ENCODE measurements at regions not wholly inside any gene's neighbourhood (a gene's known extent, or its start where the extent isn't known, plus 50 kb on each side); places are given as distances from the start of the nearest gene placed in this dataset.
"Not testable (repeated sequence)": the region's sequence is repeated elsewhere in the genome, so short reads cannot be mapped to it uniquely, and the experiment has no call there.

- H4K20me1 ChIP-seq (ENCODE audit: control insufficient read depth, insufficient read depth); DNase-seq (ENCODE audit: low read depth, low spot score); H3K4me2 ChIP-seq (ENCODE audit: control insufficient read depth, insufficient read depth); H3K36me3 ChIP-seq (ENCODE audit: control insufficient read depth in 2 of 2, insufficient read depth in 2 of 2, low read length in 1 of 2); H3K4me1 ChIP-seq (ENCODE audit: control insufficient read depth, insufficient read depth, low read length); ATAC-seq; FAIRE-seq; H3K79me2 ChIP-seq (ENCODE audit: control insufficient read depth, insufficient read depth, low read length); H3K27me3 ChIP-seq (replicated peaks in 1 of 2; ENCODE audit: control insufficient read depth in 2 of 2, insufficient read depth in 2 of 2, low read length in 1 of 2); H3K27ac ChIP-seq (ENCODE audit: control insufficient read depth, insufficient read depth); POLR2A ChIA-PET; H3K4me3 ChIP-seq; H3K9ac ChIP-seq (ENCODE audit: control insufficient read depth, insufficient read depth, low read length); RAD21 ChIA-PET (ENCODE audit: unreplicated experiment); SMC1A ChIA-PET (ENCODE audit: uncharacterized antibody, unreplicated experiment); H2AFZ ChIP-seq (ENCODE audit: control insufficient read depth, low read depth, low read length); BruUV-seq (replicated peaks); H3K9me3 ChIP-seq (replicated peaks; ENCODE audit: control insufficient read depth, insufficient read depth, low read length): not testable (repeated sequence)
- intact Hi-C loops (cut with micrococcal nuclease; ENCODE audit: unreplicated experiment), result loop anchor here (10.0 kb wide), 1 partner anchor 78 kb away; no protein-coding TSS in a partner anchor
- in situ Hi-C loops (cut with MboI), result loop anchor here (5.0 kb wide), 2 partner anchors 125 to 235 kb away; no protein-coding TSS in a partner anchor
- CTCF ChIA-PET, result interaction anchor here (2.3 to 3.2 kb wide), 3 partner anchors 18 to 235 kb away, joined by 9 to 20 read pairs (median 13); no protein-coding TSS in a partner anchor
- 81% methylated on average over 14 of the region's 14 CpGs for WGBS (ENCODE audit: insufficient coverage, insufficient replicate concordance, low lambda C conversion rate, missing lambda C conversion rate)
Measured at GRCh38 chr2:113372258-113372834, 65.1 kb upstream of the ZNG1B start.

DNA sequence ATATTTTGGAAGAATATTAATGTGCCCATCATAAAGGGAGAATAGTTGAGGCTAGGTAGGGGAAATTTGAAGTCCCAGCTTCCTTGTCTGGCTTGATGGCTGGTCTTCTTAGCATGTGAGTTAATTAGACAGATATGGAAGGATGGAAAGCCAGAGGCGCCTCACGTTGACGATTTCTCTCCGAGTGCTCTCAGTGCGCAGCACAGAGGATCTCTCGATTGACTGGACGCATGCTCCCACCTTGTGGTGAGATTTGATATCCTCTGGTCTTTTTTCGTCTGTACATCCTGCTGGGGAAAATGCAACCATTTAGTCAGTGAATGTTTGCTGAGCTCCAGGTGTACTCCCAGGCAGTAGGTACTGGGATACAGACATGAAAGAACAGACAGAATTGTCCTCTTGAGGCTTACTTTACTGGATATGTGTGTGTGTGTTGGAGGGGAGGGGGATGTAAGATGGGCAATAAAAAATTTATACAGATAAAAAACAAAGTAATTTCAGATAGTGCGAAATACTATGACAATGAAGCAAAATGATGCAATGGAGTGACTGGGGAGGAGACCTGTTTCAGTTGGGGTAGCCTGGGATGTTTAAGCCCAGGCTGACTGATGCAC is 66.9 kb upstream of the ZNG1B start:
- Histone ChIP-seq H2AFZ (ENCODE audit: control insufficient read depth, low read depth, low read length) (no peak overlapping the region), H3K9me3 (replicated peaks; ENCODE audit: control insufficient read depth, insufficient read depth, low read length) (no peaks in the 10 kb centered on the region), H3K27me3 (replicated peaks in 1 of 2; ENCODE audit: control insufficient read depth in 2 of 2, insufficient read depth in 2 of 2, low read length in 1 of 2) (no peaks in the 10 kb centered on the region; a peak in 1 of 4 replicates), H3K4me2 (ENCODE audit: control insufficient read depth, insufficient read depth) (no peak overlapping the region), H3K79me2 (ENCODE audit: control insufficient read depth, insufficient read depth, low read length) (no peaks in the 10 kb centered on the region), H3K36me3 (ENCODE audit: control insufficient read depth in 2 of 2, insufficient read depth in 2 of 2, low read length in 1 of 2) (no peaks in the 10 kb centered on the region), H3K9ac (ENCODE audit: control insufficient read depth, insufficient read depth, low read length) (no peak overlapping the region), H3K4me3 (no peak overlapping the region), H3K4me1 (ENCODE audit: control insufficient read depth, insufficient read depth, low read length) (no peaks in the 10 kb centered on the region), H3K27ac (ENCODE audit: control insufficient read depth, insufficient read depth) (no peak overlapping the region), H4K20me1 (ENCODE audit: control insufficient read depth, insufficient read depth) (no peaks in the 10 kb centered on the region)
- ChIA-PET RAD21 (ENCODE audit: unreplicated experiment) (interaction anchor here (0.9 to 2.0 kb wide), 2 partner anchors 233 to 235 kb away, joined by 3 to 13 read pairs; no protein-coding TSS in a partner anchor), CTCF (interaction anchor here (0.7 to 3.2 kb wide), 10 partner anchors 20 to 291 kb away, joined by 3 to 20 read pairs (median 4); no protein-coding TSS in a partner anchor), SMC1A (ENCODE audit: uncharacterized antibody, unreplicated experiment) (interaction anchor here (0.7 to 1.5 kb wide), 4 partner anchors 13 to 235 kb away, joined by 3 to 7 read pairs (median 4); no protein-coding TSS in a partner anchor), POLR2A (no interaction called here)
- 12% methylated on average over 9 of the region's 9 CpGs for WGBS (ENCODE audit: insufficient coverage, insufficient replicate concordance, low lambda C conversion rate, missing lambda C conversion rate)
- intact Hi-C loops (cut with micrococcal nuclease; ENCODE audit: unreplicated experiment), result loop anchor here (1.0 to 10.0 kb wide), 3 partner anchors 76 to 232 kb away; no protein-coding TSS in a partner anchor
- BruUV-seq (replicated peaks), result no TSS peak
- peak; percentile 23 for DNase-seq (ENCODE audit: low read depth, low spot score)
- in situ Hi-C loops (cut with MboI), result loop anchor here (5.0 kb wide), 2 partner anchors 123 to 233 kb away; no protein-coding TSS in a partner anchor
- no peak for FAIRE-seq
- ATAC-seq, result peak; percentile 96
- TF ChIP-seq NKRF (conservative IDR thresholded peaks at IDR 0.05) (no peak), SMC3 (IDR thresholded peaks at IDR 0.05; ENCODE audit: borderline replicate concordance, low read length) (peak; percentile 43; the same call in 1 of the 2 replicates), ZNF592 (IDR thresholded peaks at IDR 0.05) (no peak), NFYA (IDR thresholded peaks at IDR 0.05; ENCODE audit: borderline replicate concordance, low read depth, low read length) (no peak), RELA (IDR thresholded peaks at IDR 0.05; ENCODE audit: borderline replicate concordance, partially characterized antibody) (no peak)

Measured in GM12878 (cell line).